Stomach (tissue), 8 donors: ENCODE measurements at regions not wholly inside any gene's neighbourhood (a gene's known extent, or its start where the extent isn't known, plus 50 kb on each side); places are given as distances from the start of the nearest gene placed in this dataset.

ENCODE experiments used
- DNase-seq, 2 donors: peaks; one replicate each; pipeline versions ENCODE4 v3.0.0 to v3.0.0-alpha.2; 2013 to 2019
- H3K27ac ChIP-seq, 5 donors: fragments of 200-600 bp in 4 of 5; sonication (generic) in 4 of 5; one replicate each; pipeline ENCODE4 v1.5.1; 2013 to 2019; ENCODE audit warnings: mild to moderate bottlenecking in 1 of 5, moderate library complexity in 1 of 5
- H3K27me3 ChIP-seq, 3 donors: fragments of 200-600 bp; sonication (generic); one replicate each; pipeline ENCODE4 v1.5.1; 2017 to 2019; ENCODE audit warnings: mixed run types in 1 of 3
- H3K36me3 ChIP-seq, 4 donors: fragments of 200-600 bp; sonication (generic); 1 replicate in 3 of 4; 2 replicates in 1 of 4; pipeline ENCODE4 v1.5.1; 2016 to 2019
- H3K4me1 ChIP-seq, 4 donors: fragments of 200-600 bp; sonication (generic); one replicate each; pipeline ENCODE4 v1.5.1; 2016 to 2019
- H3K4me3 ChIP-seq, 4 donors: fragments of 200-600 bp; sonication (generic) in 3 of 4; one replicate each; pipeline ENCODE4 v1.5.1; 2016 to 2019; ENCODE audit warnings: mild to moderate bottlenecking in 1 of 4
- H3K9me3 ChIP-seq, 4 donors: fragments of 200-600 bp; sonication (generic); one replicate each; pipeline ENCODE4 v1.5.1; 2016 to 2019
- EP300 ChIP-seq: sonication (generic); formaldehyde crosslinking; IDR thresholded peaks from one replicate; pipeline ENCODE4 v1.6.1; 2017; ENCODE audit warnings: antibody characterized with exemption
- POLR2A ChIP-seq, 4 donors: fragments of 450-650 bp; IDR thresholded peaks; one replicate each; pipeline ENCODE4 v1.6.1; 2016; ENCODE audit warnings: antibody characterized with exemption in 4 of 4, control low read depth in 2 of 4, mild to moderate bottlenecking in 1 of 4, moderate library complexity in 1 of 4
- POLR2AphosphoS5 ChIP-seq, 3 donors: sonication (generic); formaldehyde crosslinking; IDR thresholded peaks; one replicate each; pipeline ENCODE4 v1.6.1; 2016; ENCODE audit warnings: antibody characterized with exemption in 3 of 3
- WGBS, 5 donors: extraction: QIAGEN DNeasy Blood & Tissue Kit in 3 of 5; methylation state at CpG; one replicate each; pipeline versions ENCODE4 v1.1.5 to v1.1.7; 2013 to 2018; 5-methylcytosine and 5-hydroxymethylcytosine counted together
- intact Hi-C: fragments of 100-400 bp; cut with DNase I; formaldehyde crosslinking; loops from one replicate; pipeline ENCODE4 v1.15.1; 2023; ENCODE audit warnings: low total_unique reads
- TF ChIP-seq, protein P1 (sequence below), 7 experiments: fragments of 450-650 bp in 4 of 7; fragments of 200-600 bp in 3 of 7; sonication (generic) in 3 of 7; IDR thresholded peaks; one replicate each; pipeline ENCODE4 v1.5.1; 2016 to 2019; ENCODE audit warnings: antibody characterized with exemption in 7 of 7, control low read depth in 2 of 7, mild to moderate bottlenecking in 1 of 7
- donor health status: healthy with polysubstance abuse.
- donor health status: Bipolar disorder and iron deficiency.
- donor health status: healthy.

DNA sequence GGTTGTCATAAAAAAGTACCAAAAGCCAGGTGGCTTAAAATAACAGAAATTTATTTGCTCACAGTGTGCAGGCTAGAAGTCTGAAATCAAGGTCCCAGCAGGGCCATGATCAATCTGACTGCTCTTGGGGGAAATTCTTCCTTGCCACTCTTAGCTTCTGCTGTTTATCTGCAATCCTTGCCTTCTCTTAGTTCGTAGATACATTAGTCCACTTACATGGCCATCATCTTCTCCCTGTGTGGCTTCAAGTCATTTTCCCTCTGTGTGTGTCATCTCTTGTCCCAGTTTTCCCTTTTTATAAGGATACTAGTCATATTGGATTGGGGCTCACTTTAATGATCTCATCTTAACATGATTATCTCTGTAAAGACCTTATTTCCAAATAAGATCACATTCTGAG lies 124.0 kb upstream of the NCAM2 start:
- no peaks in the 10 kb centered on the region for H3K36me3 ChIP-seq
- 63 to 82% (median 80%) methylated on average over 1 of the region's 1 CpG for WGBS, 5 donors
- intact Hi-C loops = no loop called here
- no peaks in the 10 kb centered on the region for H3K9me3 ChIP-seq
- H3K4me1 ChIP-seq = no peaks in the 10 kb centered on the region
- H3K27me3 ChIP-seq = no peaks in the 10 kb centered on the region
- H3K4me3 ChIP-seq = no peak overlapping the region
- TF ChIP-seq EP300 = no peak
- no peak for TF ChIP-seq POLR2AphosphoS5 (IDR thresholded peaks at IDR 0.05)
- no peak overlapping the region for H3K27ac ChIP-seq
- DNase-seq = no peak

DNA sequence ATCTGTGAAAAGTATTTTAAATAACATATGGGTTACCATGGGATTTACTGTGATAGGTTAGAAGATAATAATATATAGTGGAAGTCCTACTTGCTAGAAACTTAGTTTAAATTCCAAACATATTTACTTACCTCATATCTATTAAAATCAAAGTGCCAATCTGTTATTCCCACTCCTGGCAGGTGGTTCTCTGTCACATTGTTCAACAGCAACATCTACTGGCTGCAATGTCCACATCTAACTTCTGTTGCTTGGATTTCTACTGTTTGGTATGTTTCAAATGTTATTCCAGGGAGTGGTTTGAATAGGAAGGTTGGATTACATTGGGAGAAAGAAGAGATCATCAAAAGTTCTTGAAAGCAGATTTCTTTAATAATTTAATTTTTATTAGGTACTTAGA lies 122.5 kb upstream of the NCAM2 start:
- Histone ChIP-seq H3K36me3 (no peaks in the 10 kb centered on the region), H3K4me3 (no peak overlapping the region), H3K4me1 (no peaks in the 10 kb centered on the region), H3K27me3 (no peaks in the 10 kb centered on the region), H3K9me3 (no peaks in the 10 kb centered on the region), H3K27ac (no peak overlapping the region)
- no peak for TF ChIP-seq POLR2AphosphoS5 (IDR thresholded peaks at IDR 0.05)
- TF ChIP-seq, protein P1, sequence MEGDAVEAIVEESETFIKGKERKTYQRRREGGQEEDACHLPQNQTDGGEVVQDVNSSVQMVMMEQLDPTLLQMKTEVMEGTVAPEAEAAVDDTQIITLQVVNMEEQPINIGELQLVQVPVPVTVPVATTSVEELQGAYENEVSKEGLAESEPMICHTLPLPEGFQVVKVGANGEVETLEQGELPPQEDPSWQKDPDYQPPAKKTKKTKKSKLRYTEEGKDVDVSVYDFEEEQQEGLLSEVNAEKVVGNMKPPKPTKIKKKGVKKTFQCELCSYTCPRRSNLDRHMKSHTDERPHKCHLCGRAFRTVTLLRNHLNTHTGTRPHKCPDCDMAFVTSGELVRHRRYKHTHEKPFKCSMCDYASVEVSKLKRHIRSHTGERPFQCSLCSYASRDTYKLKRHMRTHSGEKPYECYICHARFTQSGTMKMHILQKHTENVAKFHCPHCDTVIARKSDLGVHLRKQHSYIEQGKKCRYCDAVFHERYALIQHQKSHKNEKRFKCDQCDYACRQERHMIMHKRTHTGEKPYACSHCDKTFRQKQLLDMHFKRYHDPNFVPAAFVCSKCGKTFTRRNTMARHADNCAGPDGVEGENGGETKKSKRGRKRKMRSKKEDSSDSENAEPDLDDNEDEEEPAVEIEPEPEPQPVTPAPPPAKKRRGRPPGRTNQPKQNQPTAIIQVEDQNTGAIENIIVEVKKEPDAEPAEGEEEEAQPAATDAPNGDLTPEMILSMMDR (IDR thresholded peaks at IDR 0.05) = no peak
- no peak for TF ChIP-seq POLR2A (IDR thresholded peaks at IDR 0.05)
- TF ChIP-seq EP300 = no peak
- DNase-seq = peak in 1 of 2 donors; percentile 16
- intact Hi-C loops = no loop called here

DNA sequence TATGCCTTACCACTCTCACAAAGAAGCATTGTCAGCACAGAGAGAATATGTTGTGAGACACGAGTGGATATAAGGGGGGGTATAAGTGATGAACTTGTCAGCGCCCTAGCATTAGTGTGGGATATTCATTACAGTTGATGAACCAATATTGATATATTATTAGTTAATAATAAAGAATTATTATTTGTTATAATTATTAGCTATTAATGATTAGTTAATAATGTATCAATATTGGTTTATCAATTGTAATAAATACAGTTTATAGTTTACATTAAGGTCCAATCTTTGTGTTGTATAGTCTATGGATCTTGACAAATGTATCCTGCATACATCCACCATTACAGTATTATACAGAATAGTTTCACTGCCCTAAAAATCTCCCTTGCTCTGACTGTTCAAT lies 120.2 kb upstream of the NCAM2 start:
- no peaks in the 10 kb centered on the region for H3K4me1 ChIP-seq
- no peaks in the 10 kb centered on the region for H3K36me3 ChIP-seq
- H3K27ac ChIP-seq = no peak overlapping the region
- intact Hi-C loops = no loop called here
- H3K9me3 ChIP-seq = no peaks in the 10 kb centered on the region
- TF ChIP-seq EP300 (no peak), POLR2AphosphoS5 (IDR thresholded peaks at IDR 0.05) (no peak), POLR2A (IDR thresholded peaks at IDR 0.05) (no peak)
- TF ChIP-seq, protein P1 (IDR thresholded peaks at IDR 0.05) = no peak
- no peak overlapping the region for H3K4me3 ChIP-seq
- 82 to 93% (median 87%) methylated on average over 2 of the region's 2 CpGs for WGBS, 5 donors
- no peaks in the 10 kb centered on the region for H3K27me3 ChIP-seq
- DNase-seq = no peak

DNA sequence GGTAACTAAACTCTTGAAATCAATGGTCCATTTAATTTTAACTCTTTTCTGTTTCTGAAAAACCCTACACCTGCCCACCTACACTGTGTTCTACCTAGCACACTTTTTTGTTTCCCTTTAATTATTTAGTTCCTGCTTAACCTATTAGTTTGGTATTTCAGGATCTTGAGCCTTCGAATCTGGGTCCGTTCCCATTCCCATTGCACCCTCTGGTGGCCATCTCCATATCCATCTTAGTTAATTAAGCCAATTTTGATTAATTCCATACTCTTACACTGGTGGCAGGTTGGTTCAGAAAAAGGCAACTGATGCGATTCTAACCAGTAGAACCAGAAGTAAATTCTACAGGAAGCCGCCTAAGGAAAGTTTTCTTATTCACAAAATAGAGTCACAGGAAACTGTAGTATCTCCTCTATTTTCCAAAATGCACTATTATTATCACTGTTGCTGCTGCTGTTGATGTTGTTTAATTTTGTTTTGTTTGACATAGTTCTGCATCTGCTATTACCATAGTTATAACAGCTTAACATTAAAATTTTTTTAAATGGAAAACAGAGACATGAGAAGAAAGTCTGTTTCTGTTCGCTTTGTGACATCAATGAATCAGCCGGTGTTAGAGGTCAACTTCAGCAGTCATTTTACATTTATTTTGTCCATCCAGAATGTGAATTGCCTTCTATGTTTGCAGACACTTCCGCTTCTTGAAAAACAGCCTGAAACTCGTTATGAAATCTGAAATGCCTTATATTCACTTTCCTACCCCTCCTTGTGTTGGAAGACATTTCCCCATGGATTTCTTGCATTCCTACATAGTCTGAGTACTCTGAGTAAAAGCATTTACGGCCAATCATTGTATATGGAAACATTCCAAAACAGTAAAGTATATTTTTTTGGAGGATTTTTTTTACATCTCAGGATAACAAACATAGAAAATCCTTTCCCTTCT lies 115.5 kb upstream of the NCAM2 start:
- TF ChIP-seq POLR2A (IDR thresholded peaks at IDR 0.05) (no peak), EP300 (no peak), POLR2AphosphoS5 (IDR thresholded peaks at IDR 0.05) (no peak)
- TF ChIP-seq, protein P1 (IDR thresholded peaks at IDR 0.05) = peak in 4 of 7 experiments; percentile 22 to 63 (median 48)
- Histone ChIP-seq H3K27me3 (no peaks in the 10 kb centered on the region), H3K9me3 (no peaks in the 10 kb centered on the region), H3K27ac (no peak overlapping the region), H3K4me3 (no peak overlapping the region), H3K4me1 (no peaks in the 10 kb centered on the region), H3K36me3 (no peaks in the 10 kb centered on the region)
- intact Hi-C loops = no loop called here
- DNase-seq = peak; percentile 47 to 65
- 37 to 45% (median 41%) methylated on average over 9 of the region's 9 CpGs for WGBS, 5 donors

DNA sequence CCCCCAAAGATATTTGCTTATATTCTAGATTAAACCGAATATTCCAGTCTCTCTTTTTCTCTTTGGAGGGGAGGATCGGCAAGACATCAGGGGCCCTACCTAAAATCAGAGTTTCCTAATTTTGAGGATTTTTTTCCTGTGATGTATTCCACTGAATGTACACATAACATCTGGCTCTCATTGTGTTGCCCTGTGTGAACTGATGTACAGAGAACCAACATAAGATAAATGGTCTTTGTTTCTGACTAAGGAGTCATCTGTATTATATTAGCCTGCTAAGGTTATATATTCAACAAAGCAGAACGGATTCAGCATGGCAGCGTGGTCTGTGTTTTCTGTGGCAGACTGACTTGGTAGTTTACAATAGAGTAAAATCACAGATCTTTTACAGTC lies 114.8 kb upstream of the NCAM2 start:
- 62 to 78% (median 74%) methylated on average over 4 of the region's 4 CpGs for WGBS, 5 donors
- Histone ChIP-seq H3K27ac (no peak overlapping the region), H3K9me3 (no peaks in the 10 kb centered on the region), H3K4me1 (no peaks in the 10 kb centered on the region), H3K4me3 (no peak overlapping the region), H3K27me3 (no peaks in the 10 kb centered on the region), H3K36me3 (no peaks in the 10 kb centered on the region)
- intact Hi-C loops = no loop called here
- DNase-seq = peak in 1 of 2 donors; percentile 1
- TF ChIP-seq POLR2A (IDR thresholded peaks at IDR 0.05) = no peak
- no peak for TF ChIP-seq EP300
- TF ChIP-seq, protein P1 (IDR thresholded peaks at IDR 0.05) = no peak
- TF ChIP-seq POLR2AphosphoS5 (IDR thresholded peaks at IDR 0.05) = no peak
